Heart right ventricle (tissue), 16 donors: ENCODE measurements at regions not wholly inside any gene's neighbourhood (a gene's known extent, or its start where the extent isn't known, plus 50 kb on each side); places are given as distances from the start of the nearest gene placed in this dataset.
"Not testable (repeated sequence)": the region's sequence is repeated elsewhere in the genome, so short reads cannot be mapped to it uniquely, and the experiment has no call there.

Experiments
- ATAC-seq, 8 donors: fragments of 200-7000 bp; cut with Tn5 transposase; one replicate each; pipeline ENCODE4 v1.9.1; 2020; ENCODE audit warnings: mild to moderate bottlenecking in 8 of 8, moderate library complexity in 8 of 8, moderate number of reproducible peaks in 1 of 8
- DNase-seq, 2 donors: peaks; one replicate each; pipeline ENCODE4 v3.0.0-alpha.2; 2020
- H3K27ac ChIP-seq, 10 donors: fragments of 200-600 bp; sonication (generic) in 2 of 10; one replicate each; pipeline versions ENCODE4 v1.5.0 to v1.8.0; 2020 to 2022; ENCODE audit warnings: mild to moderate bottlenecking in 3 of 10
- H3K27me3 ChIP-seq, 7 donors: fragments of 200-600 bp; one replicate each; pipeline ENCODE4 v1.8.0; 2021 to 2022; ENCODE audit warnings: mild to moderate bottlenecking in 2 of 7
- H3K36me3 ChIP-seq, 9 donors: fragments of 200-600 bp; sonication (generic) in 1 of 9; one replicate each; pipeline versions ENCODE4 v1.5.0 to v1.8.0; 2020 to 2022; ENCODE audit warnings: mild to moderate bottlenecking in 2 of 9
- H3K4me1 ChIP-seq, 9 donors: fragments of 200-600 bp; sonication (generic) in 1 of 9; one replicate each; pipeline versions ENCODE4 v1.5.0 to v1.8.0; 2020 to 2022; ENCODE audit warnings: mild to moderate bottlenecking in 4 of 9
- H3K4me3 ChIP-seq, 10 donors: fragments of 200-600 bp; sonication (generic) in 2 of 10; one replicate each; pipeline versions ENCODE4 v1.5.0 to v1.8.0; 2020 to 2022; ENCODE audit warnings: mild to moderate bottlenecking in 7 of 10, moderate library complexity in 2 of 10
- H3K9me3 ChIP-seq, 11 donors: fragments of 200-600 bp in 10 of 11; sonication (generic) in 2 of 11; one replicate each; pipeline versions ENCODE4 v1.5.0 to v1.8.0; 2013 to 2022; ENCODE audit warnings: mild to moderate bottlenecking in 2 of 11, control low read depth in 1 of 11, moderate library complexity in 1 of 11
- WGBS, 2 donors: extraction: QIAGEN DNeasy Blood & Tissue Kit; methylation state at CpG; one replicate each; pipeline ENCODE4 v1.1.7; 2013; ENCODE audit warnings: inconsistent platforms in 1 of 2; 5-methylcytosine and 5-hydroxymethylcytosine counted together
- intact Hi-C, 10 donors: fragments of 100-400 bp; cut with DNase I; formaldehyde crosslinking; loops; one replicate each; pipeline versions ENCODE4 v1.11.1 to v1.14.2; 2022
- donor health status: Arrhythmogenic right ventricular cardiomyopathy.
- donor health status: ischemic (EF 13 %, LVEDD 7.1; RV severe dilation, severe dysfunction).
- donor health status: healthy with polysubstance abuse.
- donor health status: DM: no; HTN: yes; CAD: no.
- donor health status: DM: no; HTN: no; CAD: no.
- donor health status: ischemic (EF 25% LVEDD 6.9; RV normal size, moderate dysfunction).
- donor health status: ischemic (EF 25% LVEDD 5.7; RV mildly dilated, moderate dysfunction).
- donor health status: healthy.
- donor health status: DM: yes; HTN: yes; CAD: no.
- donor health status: Ischemic cardiomyopathy.
- donor health status: ischemic (EF 35%, LVEDD 5.7; RV mildly dilated, moderate dysfunction).
- donor health status: nonischemic (EF 11% LVEDD 7.7; RV severe dilation, severe dysfunction).
- donor health status: DM: yes; HTN: yes; CAD: no.
- donor health status: PGD.
- donor health status: ischemic (EF 29% LVEDD 5.4; RV normal size, mild dysfunction).
- donor health status: nonischemic (EF 23%, LVEDD 6.1; RV moderate dilation, normal function).

- H3K9me3 ChIP-seq, H3K4me1 ChIP-seq, DNase-seq, H3K27me3 ChIP-seq, H3K27ac ChIP-seq, H3K36me3 ChIP-seq, ATAC-seq, intact Hi-C loops, H3K4me3 ChIP-seq: not testable (repeated sequence)
- WGBS, 2 donors, result no CpG with 5 or more reads among the region's 2 CpGs
These were observed 351.8 kb downstream of the CDY1 start for GRCh38 chrY:25973746-25974145.

GRCh38 chrY:25987720-25988119, 365.8 kb downstream of the CDY1 start:
- H3K36me3 ChIP-seq, H3K27ac ChIP-seq, ATAC-seq, H3K9me3 ChIP-seq, DNase-seq, H3K4me3 ChIP-seq, H3K4me1 ChIP-seq, H3K27me3 ChIP-seq, intact Hi-C loops: not testable (repeated sequence)
- WGBS, 2 donors, result no CpG with 5 or more reads among the region's 11 CpGs

- H3K27me3 ChIP-seq, H3K4me3 ChIP-seq, intact Hi-C loops, DNase-seq, H3K9me3 ChIP-seq, H3K27ac ChIP-seq, H3K36me3 ChIP-seq, H3K4me1 ChIP-seq: not testable (repeated sequence)
- ATAC-seq, result peak in 3 of 8 donors; percentile 46 to 69 (median 68)
These were observed 377.9 kb downstream of the CDY1 start for GRCh38 chrY:25999848-26000247.

- no CpG with 5 or more reads among the region's 3 CpGs for WGBS, 2 donors
- intact Hi-C loops, DNase-seq, H3K27me3 ChIP-seq, H3K4me3 ChIP-seq, ATAC-seq, H3K27ac ChIP-seq, H3K9me3 ChIP-seq, H3K4me1 ChIP-seq, H3K36me3 ChIP-seq: not testable (repeated sequence)
These were observed 425.4 kb downstream of the CDY1 start for GRCh38 chrY:26047365-26047764.

GRCh38 chrY:26057949-26058348, 436.0 kb downstream of the CDY1 start:
- H3K36me3 ChIP-seq, ATAC-seq, H3K27ac ChIP-seq, DNase-seq, H3K4me1 ChIP-seq, intact Hi-C loops, H3K27me3 ChIP-seq, H3K4me3 ChIP-seq, H3K9me3 ChIP-seq: not testable (repeated sequence)
- WGBS, 2 donors, result no CpG with 5 or more reads among the region's 2 CpGs

- H3K9me3 ChIP-seq, DNase-seq, intact Hi-C loops, H3K36me3 ChIP-seq, H3K27ac ChIP-seq, H3K4me1 ChIP-seq, H3K27me3 ChIP-seq, ATAC-seq, H3K4me3 ChIP-seq: not testable (repeated sequence)
- WGBS, 2 donors, result no CpG with 5 or more reads among the region's 4 CpGs
These were observed 437.3 kb downstream of the CDY1 start for GRCh38 chrY:26059229-26059628.

GRCh38 chrY:26073167-26073566, 451.2 kb downstream of the CDY1 start:
- H3K27ac ChIP-seq, H3K27me3 ChIP-seq, intact Hi-C loops, H3K4me3 ChIP-seq, H3K4me1 ChIP-seq, H3K36me3 ChIP-seq, DNase-seq, H3K9me3 ChIP-seq, ATAC-seq: not testable (repeated sequence)
- whole genome bisulfite sequencing, 2 donors, result no CpG with 5 or more reads among the region's 2 CpGs

GRCh38 chrY:26079433-26079832, 457.5 kb downstream of the CDY1 start:
- H3K9me3 ChIP-seq, H3K36me3 ChIP-seq, intact Hi-C loops, H3K27ac ChIP-seq, DNase-seq, H3K4me1 ChIP-seq, H3K27me3 ChIP-seq, H3K4me3 ChIP-seq, ATAC-seq: not testable (repeated sequence)
- no CpG with 5 or more reads among the region's 1 CpG for WGBS, 2 donors

GRCh38 chrY:26081266-26081665, 459.3 kb downstream of the CDY1 start:
- ATAC-seq, H3K4me3 ChIP-seq, DNase-seq, H3K4me1 ChIP-seq, H3K9me3 ChIP-seq, H3K27me3 ChIP-seq, H3K36me3 ChIP-seq, H3K27ac ChIP-seq, intact Hi-C loops: not testable (repeated sequence)
- WGBS, 2 donors, result no CpG with 5 or more reads among the region's 4 CpGs

- DNase-seq, ATAC-seq, H3K36me3 ChIP-seq, H3K4me1 ChIP-seq, H3K27ac ChIP-seq, H3K27me3 ChIP-seq, H3K4me3 ChIP-seq, intact Hi-C loops, H3K9me3 ChIP-seq: not testable (repeated sequence)
These were observed 465.2 kb downstream of the CDY1 start for GRCh38 chrY:26087153-26087552.
